ENCODE measurements at regions not wholly inside any gene's neighbourhood (a gene's known extent, or its start where the extent isn't known, plus 50 kb on each side); places are given as distances from the start of the nearest gene placed in this dataset.

- DNase-seq (ENCODE audit: low read depth in 4 of 4, low spot score in 1 of 4), result no peak
Observed at GRCh38 chr16:88315543-88316105, 67.1 kb upstream of the ZNF469 start.

GRCh38 chr16:88316151-88316550, 66.6 kb upstream of the ZNF469 start:
- DNase-seq (ENCODE audit: low read depth in 4 of 4, low spot score in 1 of 4), result no peak

GRCh38 chr16:88316941-88317612, 65.7 kb upstream of the ZNF469 start:
- DNase-seq (ENCODE audit: low read depth in 4 of 4, low spot score in 1 of 4), result no peak

GRCh38 chr16:88317613-88317965, 65.2 kb upstream of the ZNF469 start:
- DNase-seq (ENCODE audit: low read depth in 4 of 4, low spot score in 1 of 4), result no peak

- no peak for DNase-seq (ENCODE audit: low read depth in 4 of 4, low spot score in 1 of 4)
Observed at GRCh38 chr16:88318051-88318450, 64.7 kb upstream of the ZNF469 start.

- DNase-seq (ENCODE audit: low read depth in 4 of 4, low spot score in 1 of 4), result no peak
Observed at GRCh38 chr16:88318521-88318920, 64.2 kb upstream of the ZNF469 start.

- DNase-seq (ENCODE audit: low read depth in 4 of 4, low spot score in 1 of 4), result no peak
Observed at GRCh38 chr16:88319116-88319965, 63.4 kb upstream of the ZNF469 start.

GRCh38 chr16:88320947-88321634, 61.7 kb upstream of the ZNF469 start:
- DNase-seq (ENCODE audit: low read depth in 4 of 4, low spot score in 1 of 4), result no peak

- DNase-seq (ENCODE audit: low read depth in 4 of 4, low spot score in 1 of 4), result no peak
Observed at GRCh38 chr16:88321635-88322499, 60.9 kb upstream of the ZNF469 start.

- no peak for DNase-seq (ENCODE audit: low read depth in 4 of 4, low spot score in 1 of 4)
Observed at GRCh38 chr16:88322500-88322970, 60.2 kb upstream of the ZNF469 start.

- no peak for DNase-seq (ENCODE audit: low read depth in 4 of 4, low spot score in 1 of 4)
Observed at GRCh38 chr16:88323041-88323440, 59.7 kb upstream of the ZNF469 start.

- DNase-seq (ENCODE audit: low read depth in 4 of 4, low spot score in 1 of 4), result no peak
Observed at GRCh38 chr16:88323546-88324330, 59.0 kb upstream of the ZNF469 start.

GRCh38 chr16:88325087-88325750, 57.5 kb upstream of the ZNF469 start:
- no peak for DNase-seq (ENCODE audit: low read depth in 4 of 4, low spot score in 1 of 4)

GRCh38 chr16:88325976-88326375, 56.8 kb upstream of the ZNF469 start:
- DNase-seq (ENCODE audit: low read depth in 4 of 4, low spot score in 1 of 4), result no peak

GRCh38 chr16:88326611-88327485, 55.9 kb upstream of the ZNF469 start:
- DNase-seq (ENCODE audit: low read depth in 4 of 4, low spot score in 1 of 4), result no peak

GRCh38 chr16:88327561-88328312, 55.0 kb upstream of the ZNF469 start:
- DNase-seq (ENCODE audit: low read depth in 4 of 4, low spot score in 1 of 4), result no peak

- no peak for DNase-seq (ENCODE audit: low read depth in 4 of 4, low spot score in 1 of 4)
Observed at GRCh38 chr16:88328313-88328980, 54.3 kb upstream of the ZNF469 start.
